ENCODE measurements at regions not wholly inside any gene's neighbourhood (a gene's known extent, or its start where the extent isn't known, plus 50 kb on each side); places are given as distances from the start of the nearest gene placed in this dataset.

DNA sequence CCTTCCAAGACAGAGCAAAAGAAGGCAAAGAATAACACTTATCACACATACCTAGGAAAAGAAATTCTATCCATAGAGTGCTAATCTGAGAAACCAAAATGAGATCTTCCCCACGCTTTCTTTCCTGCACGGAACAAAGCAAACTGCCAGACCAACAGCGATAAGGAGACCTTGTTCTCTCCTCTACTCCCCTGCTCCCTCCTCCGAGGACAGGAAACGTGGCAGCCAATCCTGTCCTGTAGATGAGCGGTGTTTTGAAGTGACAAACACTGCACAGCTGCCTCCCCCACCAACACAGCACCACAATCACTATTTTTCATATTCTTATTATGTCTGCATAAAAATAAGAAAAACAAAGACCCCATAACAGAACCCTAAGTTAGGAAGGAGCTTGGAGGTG, 113.9 kb upstream of the IRS2 start:
- H3K4me1 Mint-ChIP-seq (ENCODE audit: low read depth, unreplicated experiment): peaks cover 8% of the 10 kb centered on the region
- DNase-seq: no peak
- TF ChIP-seq, protein P1, sequence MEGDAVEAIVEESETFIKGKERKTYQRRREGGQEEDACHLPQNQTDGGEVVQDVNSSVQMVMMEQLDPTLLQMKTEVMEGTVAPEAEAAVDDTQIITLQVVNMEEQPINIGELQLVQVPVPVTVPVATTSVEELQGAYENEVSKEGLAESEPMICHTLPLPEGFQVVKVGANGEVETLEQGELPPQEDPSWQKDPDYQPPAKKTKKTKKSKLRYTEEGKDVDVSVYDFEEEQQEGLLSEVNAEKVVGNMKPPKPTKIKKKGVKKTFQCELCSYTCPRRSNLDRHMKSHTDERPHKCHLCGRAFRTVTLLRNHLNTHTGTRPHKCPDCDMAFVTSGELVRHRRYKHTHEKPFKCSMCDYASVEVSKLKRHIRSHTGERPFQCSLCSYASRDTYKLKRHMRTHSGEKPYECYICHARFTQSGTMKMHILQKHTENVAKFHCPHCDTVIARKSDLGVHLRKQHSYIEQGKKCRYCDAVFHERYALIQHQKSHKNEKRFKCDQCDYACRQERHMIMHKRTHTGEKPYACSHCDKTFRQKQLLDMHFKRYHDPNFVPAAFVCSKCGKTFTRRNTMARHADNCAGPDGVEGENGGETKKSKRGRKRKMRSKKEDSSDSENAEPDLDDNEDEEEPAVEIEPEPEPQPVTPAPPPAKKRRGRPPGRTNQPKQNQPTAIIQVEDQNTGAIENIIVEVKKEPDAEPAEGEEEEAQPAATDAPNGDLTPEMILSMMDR (IDR thresholded peaks at IDR 0.05; ENCODE audit: partially characterized antibody, unreplicated experiment): no peak
- no peaks in the 10 kb centered on the region for H3K27me3 Mint-ChIP-seq (ENCODE audit: unreplicated experiment)
- peak overlapping the region; percentile 70 for H3K4me3 Mint-ChIP-seq (ENCODE audit: unreplicated experiment)
- H3K27ac Mint-ChIP-seq (ENCODE audit: unreplicated experiment): no peak overlapping the region
- no peaks in the 10 kb centered on the region for H3K9me3 Mint-ChIP-seq (ENCODE audit: unreplicated experiment)
- H3K36me3 Mint-ChIP-seq (ENCODE audit: unreplicated experiment): no peaks in the 10 kb centered on the region

DNA sequence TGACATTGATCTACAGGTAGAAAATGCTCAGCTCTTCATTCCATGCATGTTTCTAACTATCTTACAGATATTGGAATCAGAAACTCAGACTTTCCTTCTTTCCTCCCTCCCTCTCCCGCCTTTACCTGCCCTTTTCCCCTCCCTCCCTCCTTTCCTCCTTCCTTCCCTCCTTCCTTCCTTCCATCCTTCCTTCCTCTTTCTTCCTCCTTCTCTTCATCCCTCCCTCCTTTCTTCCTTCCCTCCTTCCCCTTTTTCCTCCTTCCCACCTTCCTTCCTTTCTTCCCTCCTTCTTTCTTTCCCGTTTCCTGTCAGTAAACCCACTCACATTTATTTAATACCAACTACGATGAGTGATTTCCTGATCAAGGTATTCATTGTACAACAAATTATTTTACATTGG, 113.4 kb upstream of the IRS2 start:
- Mint-ChIP-seq H3K36me3 (ENCODE audit: unreplicated experiment) (no peaks in the 10 kb centered on the region), H3K27me3 (ENCODE audit: unreplicated experiment) (no peaks in the 10 kb centered on the region), H3K27ac (ENCODE audit: unreplicated experiment) (no peak overlapping the region), H3K4me3 (ENCODE audit: unreplicated experiment) (no peak overlapping the region), H3K4me1 (ENCODE audit: low read depth, unreplicated experiment) (peaks cover 8% of the 10 kb centered on the region), H3K9me3 (ENCODE audit: unreplicated experiment) (no peaks in the 10 kb centered on the region)
- no peak for DNase-seq
- TF ChIP-seq, protein P1 (IDR thresholded peaks at IDR 0.05; ENCODE audit: partially characterized antibody, unreplicated experiment): no peak

DNA sequence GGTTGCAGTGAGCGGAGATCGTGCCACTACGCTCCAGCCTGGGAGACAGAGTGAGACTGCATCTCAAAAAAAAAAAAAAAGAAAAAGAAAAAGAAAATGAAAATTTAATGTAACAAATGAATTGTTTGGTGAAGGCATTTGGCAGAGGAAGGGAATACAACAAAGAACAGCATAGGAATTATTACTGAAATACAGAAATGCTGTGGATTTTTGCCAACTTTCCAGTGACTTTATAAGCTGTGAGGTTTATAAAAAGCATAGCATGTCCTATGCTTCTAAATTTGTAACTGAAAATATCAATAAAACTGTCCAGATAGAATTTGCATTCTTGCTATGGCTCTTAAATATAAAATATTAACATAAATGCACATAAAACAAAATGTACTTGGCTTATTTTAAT, 112.9 kb upstream of the IRS2 start:
- Mint-ChIP-seq H3K36me3 (ENCODE audit: unreplicated experiment) (no peaks in the 10 kb centered on the region), H3K4me1 (ENCODE audit: low read depth, unreplicated experiment) (peaks cover 8% of the 10 kb centered on the region), H3K27me3 (ENCODE audit: unreplicated experiment) (no peaks in the 10 kb centered on the region), H3K27ac (ENCODE audit: unreplicated experiment) (no peak overlapping the region), H3K9me3 (ENCODE audit: unreplicated experiment) (no peaks in the 10 kb centered on the region), H3K4me3 (ENCODE audit: unreplicated experiment) (no peak overlapping the region)
- TF ChIP-seq, protein P1 (IDR thresholded peaks at IDR 0.05; ENCODE audit: partially characterized antibody, unreplicated experiment): no peak
- no peak for DNase-seq

DNA sequence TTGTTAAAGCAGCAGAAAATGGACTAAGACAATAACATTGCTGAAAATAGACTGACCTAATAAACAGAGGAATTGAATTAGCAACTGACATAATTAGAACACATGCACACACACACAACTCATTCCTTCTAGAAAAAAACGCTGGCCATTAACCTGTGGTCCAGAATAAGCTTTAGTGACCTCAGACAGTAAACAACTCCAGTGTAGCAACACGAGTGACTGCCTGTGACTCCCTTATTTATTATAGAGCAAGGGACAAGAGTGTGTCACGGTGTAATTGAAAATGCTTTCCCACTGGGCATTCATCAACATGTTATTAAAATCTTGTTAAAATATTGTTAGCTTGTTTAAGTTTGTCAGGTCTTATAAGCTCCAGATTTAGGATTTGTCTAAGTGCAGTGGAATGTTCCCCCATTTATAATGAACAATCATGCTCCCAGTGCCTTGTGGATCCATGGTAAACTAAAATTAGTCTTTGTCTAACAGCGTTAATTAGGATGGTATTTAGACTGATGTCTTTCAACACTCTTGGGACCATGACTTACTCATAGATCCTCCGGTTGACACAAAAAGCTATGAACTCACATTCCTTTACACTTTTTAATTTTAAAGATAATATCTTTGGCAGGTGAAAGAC, 111.7 kb upstream of the IRS2 start:
- no peaks in the 10 kb centered on the region for H3K36me3 Mint-ChIP-seq (ENCODE audit: unreplicated experiment)
- H3K4me1 Mint-ChIP-seq (ENCODE audit: low read depth, unreplicated experiment): peaks cover 8% of the 10 kb centered on the region
- H3K27ac Mint-ChIP-seq (ENCODE audit: unreplicated experiment): no peak overlapping the region
- TF ChIP-seq, protein P1 (IDR thresholded peaks at IDR 0.05; ENCODE audit: partially characterized antibody, unreplicated experiment): no peak
- no peaks in the 10 kb centered on the region for H3K9me3 Mint-ChIP-seq (ENCODE audit: unreplicated experiment)
- no peak for DNase-seq
- no peak overlapping the region for H3K4me3 Mint-ChIP-seq (ENCODE audit: unreplicated experiment)
- no peaks in the 10 kb centered on the region for H3K27me3 Mint-ChIP-seq (ENCODE audit: unreplicated experiment)

DNA sequence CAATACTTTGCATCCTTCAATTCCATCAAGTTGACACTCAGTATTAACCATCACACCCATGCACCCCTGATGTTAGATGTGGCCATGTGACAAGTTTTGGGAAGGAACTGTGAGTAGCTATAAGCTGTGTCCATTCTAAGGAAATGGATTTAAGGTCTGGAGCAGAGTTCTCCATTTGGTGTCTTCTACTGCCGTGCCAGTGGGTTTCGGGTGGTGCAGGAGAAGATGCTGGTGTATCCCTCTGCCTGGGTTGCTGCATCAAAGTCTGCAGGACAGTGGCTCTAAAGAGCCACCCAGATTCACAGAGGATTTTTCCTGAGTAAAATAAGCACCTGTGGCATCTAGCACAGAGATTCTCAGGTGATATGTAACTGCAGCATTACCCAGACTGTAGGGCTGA, 105.7 kb upstream of the IRS2 start:
- H3K27ac Mint-ChIP-seq (ENCODE audit: unreplicated experiment): no peak overlapping the region
- H3K4me3 Mint-ChIP-seq (ENCODE audit: unreplicated experiment): no peak overlapping the region
- H3K27me3 Mint-ChIP-seq (ENCODE audit: unreplicated experiment): no peaks in the 10 kb centered on the region
- no peaks in the 10 kb centered on the region for H3K4me1 Mint-ChIP-seq (ENCODE audit: low read depth, unreplicated experiment)
- no peak for DNase-seq
- H3K36me3 Mint-ChIP-seq (ENCODE audit: unreplicated experiment): no peaks in the 10 kb centered on the region
- TF ChIP-seq, protein P1 (IDR thresholded peaks at IDR 0.05; ENCODE audit: partially characterized antibody, unreplicated experiment): no peak
- H3K9me3 Mint-ChIP-seq (ENCODE audit: unreplicated experiment): no peaks in the 10 kb centered on the region

Data from glutamatergic neuron (in vitro differentiated cells).